ENCODE measurements at regions not wholly inside any gene's neighbourhood (a gene's known extent, or its start where the extent isn't known, plus 50 kb on each side); places are given as distances from the start of the nearest gene placed in this dataset.

DNA sequence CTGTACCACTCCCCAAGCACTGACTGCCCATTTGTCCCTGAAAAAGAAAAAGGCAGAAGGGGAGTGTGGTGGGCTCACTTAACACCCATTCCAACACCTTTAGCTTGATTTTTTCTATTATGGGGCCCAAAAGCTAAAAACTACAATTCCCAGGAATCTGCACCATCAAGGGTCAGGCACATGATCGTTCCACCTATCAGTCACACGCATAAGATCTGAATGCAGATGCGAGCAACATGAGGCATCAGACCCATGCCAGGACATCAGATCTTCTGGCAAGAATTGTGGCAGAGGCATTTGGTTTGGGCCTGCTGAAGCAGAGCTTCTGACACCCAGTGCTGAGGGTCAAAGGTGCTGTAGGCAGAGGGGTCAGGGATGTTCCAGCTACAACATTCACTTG, 595.9 kb downstream of the BCOR start:
- in situ Hi-C loops (cut with HindIII; ENCODE audit: low sequenced_read_pairs), result no loop called here
- no peak overlapping the region for H3K4me3 ChIP-seq (ENCODE audit: low read depth, low read length)
- TF ChIP-seq, protein P1, sequence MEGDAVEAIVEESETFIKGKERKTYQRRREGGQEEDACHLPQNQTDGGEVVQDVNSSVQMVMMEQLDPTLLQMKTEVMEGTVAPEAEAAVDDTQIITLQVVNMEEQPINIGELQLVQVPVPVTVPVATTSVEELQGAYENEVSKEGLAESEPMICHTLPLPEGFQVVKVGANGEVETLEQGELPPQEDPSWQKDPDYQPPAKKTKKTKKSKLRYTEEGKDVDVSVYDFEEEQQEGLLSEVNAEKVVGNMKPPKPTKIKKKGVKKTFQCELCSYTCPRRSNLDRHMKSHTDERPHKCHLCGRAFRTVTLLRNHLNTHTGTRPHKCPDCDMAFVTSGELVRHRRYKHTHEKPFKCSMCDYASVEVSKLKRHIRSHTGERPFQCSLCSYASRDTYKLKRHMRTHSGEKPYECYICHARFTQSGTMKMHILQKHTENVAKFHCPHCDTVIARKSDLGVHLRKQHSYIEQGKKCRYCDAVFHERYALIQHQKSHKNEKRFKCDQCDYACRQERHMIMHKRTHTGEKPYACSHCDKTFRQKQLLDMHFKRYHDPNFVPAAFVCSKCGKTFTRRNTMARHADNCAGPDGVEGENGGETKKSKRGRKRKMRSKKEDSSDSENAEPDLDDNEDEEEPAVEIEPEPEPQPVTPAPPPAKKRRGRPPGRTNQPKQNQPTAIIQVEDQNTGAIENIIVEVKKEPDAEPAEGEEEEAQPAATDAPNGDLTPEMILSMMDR (IDR thresholded peaks at IDR 0.05; ENCODE audit: low read depth, low read length, missing control alignments), result no peak
- no peak for DNase-seq (ENCODE audit: low read depth)

DNA sequence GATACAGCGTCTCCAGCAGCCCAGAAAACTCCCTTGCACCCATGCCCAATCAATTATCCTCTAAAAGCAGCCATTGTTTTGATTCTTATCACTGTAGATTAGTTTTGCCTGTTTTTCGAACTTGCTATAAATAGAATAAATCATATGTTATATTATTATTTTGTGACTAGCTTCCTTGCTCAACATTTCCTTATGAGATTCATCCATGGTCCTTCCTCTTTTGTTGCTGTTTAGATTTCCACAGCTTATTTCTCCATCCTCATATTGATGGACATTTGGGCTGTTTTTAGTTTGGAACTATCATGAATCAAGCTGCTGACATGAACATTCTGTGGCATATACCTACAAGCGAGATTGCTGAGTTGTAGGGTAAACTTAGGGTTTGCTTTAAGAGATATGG, 595.3 kb downstream of the BCOR start:
- in situ Hi-C loops (cut with HindIII; ENCODE audit: low sequenced_read_pairs), result no loop called here

DNA sequence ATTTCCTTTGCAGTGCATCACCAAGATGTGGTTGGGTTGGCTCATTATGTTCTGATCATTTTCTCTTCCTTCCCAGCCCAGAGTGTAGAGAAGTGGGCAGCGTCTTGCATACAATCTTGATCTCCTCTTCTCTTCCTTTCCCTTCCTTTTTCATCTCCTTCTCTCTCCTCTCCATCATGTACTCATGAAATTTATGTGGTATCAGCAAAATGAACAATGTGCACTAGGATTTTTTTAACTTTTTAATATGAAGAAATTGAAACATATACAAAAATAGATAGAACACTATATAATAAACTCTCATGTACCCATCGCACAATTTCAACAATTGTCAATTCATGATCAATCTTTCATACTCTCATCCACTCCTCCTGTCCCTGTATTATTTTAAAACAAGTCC, 593.5 kb downstream of the BCOR start:
- TF ChIP-seq, protein P1 (IDR thresholded peaks at IDR 0.05; ENCODE audit: low read depth, low read length, missing control alignments), result no peak
- in situ Hi-C loops (cut with HindIII; ENCODE audit: low sequenced_read_pairs), result no loop called here
- no peak overlapping the region for H3K4me3 ChIP-seq (ENCODE audit: low read depth, low read length)
- DNase-seq (ENCODE audit: low read depth), result no peak

More for the DNA sequence above, 595.3 kb downstream of the BCOR start:
- H3K4me3 ChIP-seq (ENCODE audit: low read depth, low read length), result no peak overlapping the region
- DNase-seq (ENCODE audit: low read depth), result no peak
- TF ChIP-seq, protein P1 (IDR thresholded peaks at IDR 0.05; ENCODE audit: low read depth, low read length, missing control alignments), result no peak

DNA sequence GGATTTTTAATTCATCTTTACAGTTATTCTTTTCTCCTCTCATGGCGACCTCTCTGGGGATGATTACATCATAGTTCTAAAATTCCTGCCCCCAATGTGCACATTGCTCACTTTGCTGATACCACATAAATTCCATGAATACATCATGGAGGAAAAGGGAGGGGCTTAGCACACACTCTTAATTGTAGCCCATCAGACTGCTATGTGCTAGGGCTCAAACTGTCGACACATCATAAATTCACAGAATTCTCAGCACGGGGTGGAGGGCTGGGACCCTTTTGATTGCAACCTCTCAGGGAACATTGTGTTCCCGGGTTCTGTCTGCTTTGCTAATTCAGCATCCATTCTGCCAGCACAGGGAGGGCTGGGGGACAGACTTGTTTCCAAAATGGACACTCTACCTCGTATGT, 592.9 kb downstream of the BCOR start:
- in situ Hi-C loops (cut with HindIII; ENCODE audit: low sequenced_read_pairs), result no loop called here

DNA sequence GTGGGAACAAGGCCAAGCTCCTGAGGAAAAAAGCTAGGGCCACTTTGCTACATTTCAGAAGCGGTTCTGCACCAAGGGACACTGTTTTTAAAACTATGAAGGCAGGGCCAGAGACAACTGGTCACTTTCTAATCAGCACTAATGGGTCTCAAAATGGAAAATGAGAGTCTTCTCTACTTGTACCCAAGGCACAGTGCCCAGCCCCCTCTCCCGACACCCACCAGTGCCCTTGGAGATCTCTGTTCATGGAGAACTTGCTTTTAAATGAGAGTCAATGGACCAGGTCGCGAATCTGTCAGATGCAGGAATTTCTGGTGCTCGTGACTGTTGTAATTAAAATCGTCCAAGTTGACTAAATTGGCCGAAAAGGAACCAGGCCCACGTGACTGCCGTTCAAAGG, 591.6 kb downstream of the BCOR start:
- in situ Hi-C loops (cut with HindIII; ENCODE audit: low sequenced_read_pairs), result no loop called here
- no peak overlapping the region for H3K4me3 ChIP-seq (ENCODE audit: low read depth, low read length)
- TF ChIP-seq, protein P1 (IDR thresholded peaks at IDR 0.05; ENCODE audit: low read depth, low read length, missing control alignments), result no peak
- no peak for DNase-seq (ENCODE audit: low read depth)

More for the DNA sequence above, 592.9 kb downstream of the BCOR start:
- no peak overlapping the region for H3K4me3 ChIP-seq (ENCODE audit: low read depth, low read length)
- no peak for DNase-seq (ENCODE audit: low read depth)
- TF ChIP-seq, protein P1 (IDR thresholded peaks at IDR 0.05; ENCODE audit: low read depth, low read length, missing control alignments), result no peak

DNA sequence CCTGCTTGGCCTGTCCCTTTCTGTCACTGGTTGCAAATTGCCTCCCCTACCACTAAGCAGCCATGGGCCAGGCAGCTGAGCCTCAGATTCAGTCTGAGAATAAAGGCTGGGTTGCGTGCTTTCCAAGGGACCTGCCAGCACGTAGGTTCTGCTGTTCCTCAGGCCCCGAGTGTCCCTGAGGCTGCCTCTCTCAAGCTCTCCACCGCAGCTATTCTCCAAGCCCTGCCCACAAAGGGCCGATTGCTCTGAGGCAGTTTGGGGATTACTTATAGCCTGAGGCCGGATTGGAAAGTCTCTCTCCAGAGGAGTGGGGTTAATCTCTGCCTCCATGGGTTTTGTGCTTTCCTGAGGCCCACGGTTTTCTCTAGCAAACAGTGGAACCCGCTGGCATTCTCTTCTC, 590.7 kb downstream of the BCOR start:
- TF ChIP-seq, protein P1 (IDR thresholded peaks at IDR 0.05; ENCODE audit: low read depth, low read length, missing control alignments), result no peak
- in situ Hi-C loops (cut with HindIII; ENCODE audit: low sequenced_read_pairs), result no loop called here
- no peak overlapping the region for H3K4me3 ChIP-seq (ENCODE audit: low read depth, low read length)
- DNase-seq (ENCODE audit: low read depth), result no peak
